GM21737 (cell line): ENCODE measurements at regions not wholly inside any gene's neighbourhood (a gene's known extent, or its start where the extent isn't known, plus 50 kb on each side); places are given as distances from the start of the nearest gene placed in this dataset.

Experiments used
- ATAC-seq: cut with Tn5 transposase; IDR thresholded peaks from one replicate; pipeline ENCODE4 v1.9.1; 2021; ENCODE audit warnings: mild to moderate bottlenecking, moderate library complexity; ENCODE audit not compliant: unreplicated experiment

DNA sequence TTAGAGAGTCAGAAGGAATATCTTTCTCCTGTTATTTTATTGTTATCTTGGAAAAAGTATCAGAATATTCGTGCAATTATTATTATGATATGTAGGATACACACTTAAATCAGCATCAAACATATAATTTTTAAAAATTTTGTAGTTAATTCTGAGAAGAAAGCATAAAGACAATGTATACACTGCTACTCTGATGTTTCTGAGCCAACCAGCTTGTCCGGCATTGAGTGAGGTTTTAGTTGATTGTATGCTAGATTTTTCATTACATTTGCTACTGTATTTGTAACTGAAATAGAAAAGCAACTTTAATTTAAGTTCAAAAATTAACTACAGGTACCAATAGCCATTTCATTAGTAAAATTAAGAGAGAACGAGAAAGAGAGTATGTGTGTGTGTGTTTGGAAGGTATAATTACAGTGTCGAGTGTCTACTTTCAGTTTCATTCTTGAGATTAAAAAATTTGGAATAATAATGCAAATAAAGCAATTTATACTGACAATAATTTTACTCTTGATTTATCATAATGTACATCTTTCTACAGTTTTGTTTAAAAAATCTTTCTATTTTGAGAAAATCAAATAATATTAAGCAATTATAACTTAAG, 160.4 kb upstream of the CDH12 start:
- no peak for ATAC-seq

DNA sequence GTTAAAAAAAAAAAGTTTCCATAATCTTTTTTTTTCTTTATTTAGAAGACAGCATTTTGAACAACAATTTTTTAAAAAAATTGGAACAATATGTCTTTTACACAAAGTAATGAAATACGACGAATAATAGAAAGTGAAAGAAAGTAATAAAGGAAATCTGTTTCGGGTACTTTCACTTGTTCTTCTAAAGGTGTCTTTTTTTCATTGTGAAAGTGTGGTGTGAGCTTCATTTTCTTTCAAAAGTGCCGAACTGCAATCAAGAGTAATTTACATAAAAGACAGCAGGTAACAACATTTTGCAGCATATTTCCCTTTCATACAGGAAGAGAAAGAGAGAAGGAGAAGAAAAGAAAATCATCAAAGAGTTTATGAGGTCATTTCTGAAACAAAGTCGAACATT, 159.7 kb upstream of the CDH12 start:
- ATAC-seq: no peak

DNA sequence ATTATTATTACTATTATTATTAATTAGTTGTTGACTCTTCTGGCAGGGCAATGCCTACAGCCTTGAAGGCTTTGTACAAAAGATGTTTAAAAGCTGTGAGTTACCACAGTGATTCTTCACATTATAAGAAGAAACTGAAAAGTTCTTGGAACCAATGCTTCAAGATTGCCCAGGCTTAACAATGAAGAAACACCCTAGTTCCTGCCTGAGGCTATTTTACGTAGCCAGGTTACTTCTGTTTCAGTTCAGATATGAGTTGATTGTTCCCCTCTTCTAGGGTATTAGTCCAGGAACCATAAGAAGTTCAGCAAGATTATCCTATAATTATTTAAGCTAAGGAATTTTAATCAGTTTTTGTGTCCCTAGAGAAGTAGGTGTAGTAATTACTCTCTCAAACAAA, 154.6 kb upstream of the CDH12 start:
- no peak for ATAC-seq

DNA sequence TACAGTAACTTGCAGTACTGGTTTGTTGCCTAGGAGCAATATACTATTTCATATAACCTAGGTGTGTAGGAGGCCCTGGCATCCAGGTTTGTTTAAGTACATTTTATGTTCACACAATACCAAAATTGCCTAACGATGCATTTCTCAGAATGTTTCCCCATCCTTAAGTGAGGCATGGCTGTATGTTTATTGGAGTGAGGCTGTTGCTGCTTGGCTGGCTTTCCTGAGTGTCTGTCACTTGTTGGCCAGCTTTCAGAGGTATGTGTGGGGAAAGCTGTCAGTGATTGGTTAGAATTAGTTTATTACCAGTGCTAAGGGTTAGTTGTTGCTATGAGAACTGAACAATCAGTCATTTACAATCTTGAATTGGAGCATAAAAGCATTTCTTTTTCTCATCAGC, 154.1 kb upstream of the CDH12 start:
- ATAC-seq: no peak

DNA sequence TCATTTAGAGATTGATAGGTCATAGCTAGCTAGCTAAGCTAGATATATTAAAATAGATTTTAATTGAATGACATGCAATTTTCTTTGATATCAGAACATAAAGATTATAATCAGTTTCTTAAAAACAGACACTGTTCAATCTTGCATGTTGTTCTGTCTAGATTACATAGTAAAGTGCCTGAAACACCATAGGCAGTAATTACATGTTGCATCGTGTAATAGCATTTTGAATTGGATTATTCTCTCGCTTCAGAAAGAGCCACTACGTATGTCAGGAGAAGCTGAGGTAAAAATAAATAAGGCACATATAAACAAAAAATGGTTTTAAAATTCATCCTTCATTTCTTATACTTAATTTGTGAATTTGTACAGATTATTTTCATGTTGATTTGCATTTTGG, 148.0 kb upstream of the CDH12 start:
- no peak for ATAC-seq

DNA sequence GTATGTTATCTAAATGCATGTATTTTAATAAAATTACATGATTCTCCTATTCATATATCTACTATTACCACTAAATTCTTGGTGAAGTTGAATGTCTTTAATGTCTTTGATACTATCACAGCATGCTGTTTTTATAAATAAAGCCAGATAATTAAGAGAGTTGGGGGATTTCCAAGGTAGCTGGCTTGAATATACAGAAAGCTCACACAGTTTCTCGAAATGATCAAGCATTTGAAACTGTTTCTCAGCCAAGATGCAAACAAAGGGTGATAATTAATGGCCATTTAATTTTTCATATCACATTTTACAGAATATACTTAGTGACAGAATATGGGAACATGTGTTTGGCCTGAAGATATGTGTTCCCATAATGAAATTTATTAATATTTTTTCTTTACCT, 145.6 kb upstream of the CDH12 start:
- no peak for ATAC-seq

DNA sequence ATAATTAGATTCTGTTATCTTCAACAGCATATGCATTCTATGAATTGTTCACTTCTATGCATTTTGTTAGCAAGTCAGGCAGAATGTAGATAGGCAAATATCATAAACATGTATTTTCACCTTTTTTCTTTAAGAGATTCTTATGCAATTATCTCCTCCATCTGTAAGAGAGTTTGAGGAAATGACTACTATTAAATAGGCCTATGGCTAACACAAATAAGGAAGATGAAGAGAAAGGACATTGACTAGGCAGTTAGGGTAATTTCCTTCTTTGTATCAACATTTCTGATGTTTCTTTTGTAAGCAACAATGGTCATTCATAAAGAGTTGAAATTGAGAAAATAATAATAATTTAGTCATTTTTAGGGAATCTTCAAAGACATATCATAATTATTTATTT, 145.2 kb upstream of the CDH12 start:
- ATAC-seq: no peak

DNA sequence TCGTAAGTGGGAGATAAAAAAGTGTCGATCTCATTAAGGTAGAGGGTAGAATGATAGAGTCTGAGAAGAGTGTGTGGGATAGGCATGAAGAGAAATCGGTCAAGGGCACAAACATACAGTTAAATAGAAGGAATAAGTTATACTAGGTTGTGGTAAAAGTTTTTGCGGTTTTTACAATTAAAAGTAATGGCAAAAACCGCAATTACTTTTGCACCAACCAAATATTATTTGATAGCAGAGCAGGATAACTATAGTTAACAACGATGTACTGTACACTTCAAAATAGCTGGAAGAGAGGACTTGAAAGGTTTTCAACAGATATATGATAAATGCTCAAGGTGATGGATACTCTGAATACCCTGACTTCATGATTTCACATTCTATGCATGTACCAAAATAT, 135.8 kb upstream of the CDH12 start:
- ATAC-seq: no peak

DNA sequence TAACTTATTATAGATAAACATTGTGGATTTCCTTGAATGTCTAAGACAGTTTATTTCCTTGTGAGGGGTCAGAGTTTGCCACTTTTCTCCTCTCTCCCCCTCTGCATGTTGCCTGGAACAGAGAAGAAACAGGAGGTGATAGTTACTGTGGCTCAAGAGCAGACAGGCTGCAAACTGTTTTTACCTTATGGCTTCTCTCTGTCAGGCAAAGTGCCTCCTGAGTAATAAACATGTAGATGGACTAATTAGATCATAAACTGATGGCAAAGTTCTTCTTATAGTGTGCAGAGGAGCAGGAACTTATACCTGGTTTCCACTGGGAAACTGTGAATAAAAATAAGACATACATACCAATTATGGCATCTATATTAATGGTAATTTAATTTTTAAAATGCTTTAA, 133.1 kb upstream of the CDH12 start:
- ATAC-seq: no peak

DNA sequence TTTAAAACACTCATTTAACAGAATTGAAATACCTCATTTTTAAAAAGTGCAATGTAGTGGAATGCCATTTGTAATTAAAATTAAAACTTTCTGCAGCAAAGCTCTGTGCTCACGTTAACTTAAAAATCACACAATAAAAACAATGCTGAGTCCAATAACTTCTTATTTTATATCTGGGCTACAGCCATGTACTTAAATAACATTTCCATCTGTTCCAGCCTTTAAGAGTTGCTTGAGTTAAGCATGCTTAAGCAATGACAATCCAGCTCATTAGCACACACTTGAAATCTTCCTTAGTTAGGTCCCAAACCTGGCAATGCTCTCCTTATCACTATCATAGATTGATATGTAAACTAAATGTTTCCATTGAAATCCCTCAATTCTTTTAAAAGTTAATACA, 132.3 kb upstream of the CDH12 start:
- no peak for ATAC-seq

DNA sequence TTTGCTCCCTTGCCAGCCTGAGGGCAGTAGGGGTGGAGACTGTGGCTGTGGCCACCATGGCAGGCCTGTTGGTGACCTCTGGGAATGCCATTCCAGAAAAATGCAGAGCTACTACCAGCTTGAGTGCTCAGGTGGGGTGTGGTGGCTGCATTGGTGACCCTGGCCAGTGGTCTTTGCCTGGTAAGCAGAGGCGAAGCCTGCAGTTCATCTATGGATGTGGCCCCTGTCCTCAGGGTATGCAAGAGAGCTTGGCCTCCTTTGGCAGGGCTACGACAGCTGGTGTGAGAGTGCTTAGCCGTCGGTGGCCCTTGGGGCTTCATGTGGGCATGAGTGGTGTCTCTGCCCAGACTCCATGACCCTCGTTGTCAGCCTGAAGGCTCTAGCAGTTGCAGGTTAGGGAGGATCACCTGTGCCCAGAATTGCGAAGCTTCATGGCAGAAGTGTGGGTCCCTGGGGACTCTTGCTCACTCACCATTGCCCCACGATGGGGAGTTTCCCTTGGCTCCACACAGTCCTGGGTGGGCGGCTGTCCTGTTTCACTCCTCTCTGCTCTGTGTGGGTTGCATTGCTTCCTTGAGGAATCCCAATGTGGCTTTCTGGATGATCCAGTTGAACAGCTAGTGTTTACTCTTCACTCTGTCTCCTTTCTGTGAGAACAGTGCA, 117.9 kb upstream of the CDH12 start:
- no peak for ATAC-seq

DNA sequence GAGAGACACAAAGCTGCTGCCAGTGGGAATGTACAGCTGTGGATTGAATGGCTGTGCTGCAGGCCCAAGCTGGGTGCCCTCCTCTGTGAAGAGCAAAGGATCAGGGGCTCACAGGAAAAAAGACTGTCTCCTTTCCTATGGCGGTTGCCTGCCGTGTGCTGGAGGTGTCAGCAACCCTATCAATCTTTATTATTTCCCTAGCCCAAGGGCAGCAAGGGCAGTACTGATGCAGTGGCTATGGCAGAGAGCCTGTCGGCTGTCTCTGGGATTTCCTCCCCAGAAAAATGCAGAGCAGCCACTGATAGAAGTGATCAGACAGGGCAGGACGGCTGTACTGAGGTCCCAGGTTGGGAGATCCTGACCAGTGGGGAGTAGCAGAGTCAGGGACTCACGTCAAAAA, 117.3 kb upstream of the CDH12 start:
- ATAC-seq: no peak

DNA sequence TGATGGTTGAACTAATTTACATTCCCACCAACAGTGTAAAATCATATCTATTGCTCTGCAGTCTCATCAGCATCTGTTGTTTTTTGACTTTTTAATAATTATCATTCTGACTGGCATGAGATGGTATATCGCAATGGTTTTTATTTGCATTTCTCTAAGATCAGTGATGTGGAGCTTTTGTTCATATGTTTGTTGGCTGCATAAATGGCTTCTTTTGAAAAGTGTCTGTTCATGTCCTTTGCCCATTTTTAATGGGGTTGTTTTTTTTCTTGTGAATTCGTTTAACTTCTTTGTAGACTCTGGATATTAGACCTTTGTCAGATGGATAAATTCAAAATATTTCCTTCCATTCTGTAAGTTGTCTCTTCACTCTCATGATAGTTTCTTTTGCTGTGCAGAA, 115.2 kb upstream of the CDH12 start:
- no peak for ATAC-seq

DNA sequence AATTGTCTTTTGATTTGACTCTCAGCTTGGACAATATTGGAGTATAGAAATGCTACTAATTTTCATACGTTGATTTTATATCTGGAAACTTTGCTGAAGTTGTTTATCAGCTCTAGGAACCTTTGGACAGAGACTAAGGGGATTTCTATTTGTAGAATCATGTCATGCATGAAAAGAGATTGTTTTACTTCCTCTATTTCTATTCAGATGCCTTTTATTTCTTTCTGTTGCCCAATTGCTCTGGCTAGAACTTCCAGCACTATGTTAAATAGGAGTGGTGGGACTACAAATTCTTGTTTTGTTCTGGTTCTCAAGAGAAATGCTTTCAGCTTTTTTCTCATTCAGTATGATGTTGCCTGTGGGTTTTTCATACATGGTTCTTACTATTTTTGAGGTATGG, 112.8 kb upstream of the CDH12 start:
- no peak for ATAC-seq

DNA sequence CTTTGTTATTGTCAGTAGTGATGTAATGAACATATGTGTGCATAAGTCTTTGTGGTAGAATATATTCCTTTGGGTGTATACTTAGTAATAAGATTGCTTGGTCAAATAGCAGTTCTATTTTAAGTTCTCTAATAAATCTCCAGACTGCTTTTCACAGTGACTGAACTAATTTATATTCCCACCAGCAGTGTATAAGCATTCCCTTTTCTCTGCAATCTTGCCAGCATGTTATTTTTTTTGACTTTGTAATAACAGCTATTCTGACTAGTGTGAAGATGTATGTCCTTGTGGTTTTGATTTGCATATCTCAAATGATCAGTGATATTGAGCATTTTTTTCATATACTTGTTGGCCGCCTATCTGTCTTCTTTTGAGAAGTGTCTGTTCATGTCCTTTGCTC, 111.5 kb upstream of the CDH12 start:
- ATAC-seq: no peak

DNA sequence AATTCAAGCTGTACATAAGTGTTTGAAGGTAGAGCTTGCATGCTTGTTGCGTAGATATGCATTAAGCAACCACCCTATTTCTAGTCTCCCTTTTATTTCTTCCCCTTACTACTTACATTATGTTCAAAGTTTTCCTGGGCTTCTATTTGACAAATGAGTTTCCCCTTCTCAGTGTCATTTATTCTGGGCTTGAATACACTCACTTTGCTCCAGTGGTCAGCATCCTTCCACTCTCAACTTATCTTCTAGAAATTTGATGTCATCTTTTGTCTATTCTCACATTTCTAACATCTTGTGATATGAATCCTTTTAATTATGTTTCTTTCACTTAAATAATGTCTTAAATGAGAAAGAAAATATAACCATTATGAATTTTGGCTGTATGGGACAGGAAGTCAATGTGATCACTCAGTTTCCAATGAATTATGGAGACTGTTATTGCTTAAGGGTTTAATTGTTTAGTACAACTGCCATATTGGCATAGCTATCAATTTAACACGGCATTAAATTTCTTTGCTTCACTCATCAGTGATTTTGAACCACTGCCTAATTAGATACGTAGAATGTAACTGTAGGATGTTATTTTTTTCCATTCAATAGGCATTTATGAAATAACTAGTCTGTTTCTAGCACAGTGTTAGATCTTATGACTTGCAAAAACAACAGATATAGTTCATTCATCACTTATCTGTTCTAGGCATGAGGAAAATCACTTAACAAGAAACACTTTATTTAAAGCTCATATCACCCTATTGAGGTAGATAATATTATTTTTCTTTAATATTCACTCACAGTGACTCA, 105.5 kb upstream of the CDH12 start:
- no peak for ATAC-seq

DNA sequence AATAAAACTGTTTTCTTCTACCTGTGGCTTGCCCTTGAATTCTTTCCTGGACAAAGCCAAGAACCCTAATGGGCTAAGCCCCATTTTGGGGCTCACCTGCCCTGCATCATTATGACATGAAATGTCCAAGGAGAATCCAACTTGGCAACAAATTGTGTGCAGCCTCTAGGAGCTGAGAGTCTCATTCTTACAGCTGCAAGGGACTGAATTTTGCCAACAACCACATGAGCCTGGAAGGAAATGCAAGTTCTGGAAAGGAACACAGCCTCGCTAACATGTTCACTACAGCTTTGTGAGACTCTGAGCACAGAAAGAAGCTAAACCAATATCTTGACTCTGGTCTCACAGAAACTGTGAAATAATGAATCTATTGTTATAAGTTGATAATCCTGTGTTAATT, 94.8 kb upstream of the CDH12 start:
- no peak for ATAC-seq

DNA sequence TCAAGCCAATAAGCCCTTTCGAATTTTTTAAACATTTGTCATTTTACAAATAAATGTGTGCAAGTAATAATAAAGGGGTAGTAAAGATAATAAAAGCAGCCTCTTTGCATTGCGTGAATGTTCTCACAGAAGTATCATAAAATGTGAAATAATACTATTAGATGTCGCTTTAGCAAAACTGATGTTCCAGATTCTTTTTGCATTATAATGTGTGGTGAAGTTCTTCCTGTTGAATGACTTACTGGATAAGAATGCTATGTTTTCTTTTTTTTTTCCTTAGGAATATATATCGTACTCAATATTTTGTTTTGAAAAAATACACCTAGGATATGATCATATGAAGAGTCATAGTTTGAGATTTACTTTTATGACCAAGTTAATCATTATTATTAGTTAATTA, 85.2 kb upstream of the CDH12 start:
- no peak for ATAC-seq

DNA sequence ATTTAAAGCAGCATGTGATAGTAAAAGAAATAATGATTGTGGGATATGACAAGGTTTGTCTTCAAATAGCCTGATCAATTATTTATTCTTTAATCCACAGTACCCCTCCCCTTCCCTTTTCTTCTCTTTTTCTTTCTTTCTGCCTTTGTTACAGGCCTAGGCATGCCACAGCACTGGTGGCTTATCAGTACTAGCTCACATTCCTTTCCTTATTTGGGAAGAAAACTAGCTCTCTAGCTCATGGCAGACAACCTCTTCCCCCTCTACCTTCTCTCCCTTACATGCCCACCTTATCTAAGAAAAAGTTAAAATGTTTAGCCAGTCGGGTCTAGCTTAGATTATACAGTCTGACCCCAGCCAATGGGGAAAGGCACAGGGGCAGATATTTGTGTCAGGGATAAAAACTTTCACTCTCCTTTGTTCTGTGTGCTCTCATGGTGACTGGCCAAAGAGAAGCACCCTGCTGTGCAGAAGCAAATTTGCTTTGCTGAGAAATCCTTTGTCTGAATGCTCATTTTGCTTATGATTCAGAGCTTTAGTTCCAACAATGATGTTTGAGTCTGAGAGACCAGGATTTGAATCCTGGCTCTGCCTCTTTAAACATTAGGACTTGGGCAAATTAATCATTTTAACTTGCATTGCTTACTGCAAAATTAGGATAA, 75.8 kb upstream of the CDH12 start:
- no peak for ATAC-seq

DNA sequence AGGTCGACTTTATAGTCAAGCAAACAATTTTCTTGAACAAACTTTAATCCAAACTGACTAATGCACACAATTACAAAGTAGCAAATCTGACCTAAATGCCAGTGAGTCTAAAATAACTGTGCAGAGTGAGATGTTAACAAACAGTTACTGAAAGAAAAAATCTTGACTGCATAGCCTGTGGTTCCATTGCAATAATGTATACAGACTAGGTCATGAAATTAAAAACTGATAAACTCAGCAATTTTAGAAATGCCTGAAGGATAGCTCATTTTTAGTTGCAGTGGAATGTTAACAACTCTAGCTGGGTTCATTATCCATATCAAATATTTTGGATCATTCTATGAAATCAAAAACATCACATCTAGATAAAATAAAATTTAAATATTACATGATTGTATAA, 73.4 kb upstream of the CDH12 start:
- ATAC-seq: no peak

DNA sequence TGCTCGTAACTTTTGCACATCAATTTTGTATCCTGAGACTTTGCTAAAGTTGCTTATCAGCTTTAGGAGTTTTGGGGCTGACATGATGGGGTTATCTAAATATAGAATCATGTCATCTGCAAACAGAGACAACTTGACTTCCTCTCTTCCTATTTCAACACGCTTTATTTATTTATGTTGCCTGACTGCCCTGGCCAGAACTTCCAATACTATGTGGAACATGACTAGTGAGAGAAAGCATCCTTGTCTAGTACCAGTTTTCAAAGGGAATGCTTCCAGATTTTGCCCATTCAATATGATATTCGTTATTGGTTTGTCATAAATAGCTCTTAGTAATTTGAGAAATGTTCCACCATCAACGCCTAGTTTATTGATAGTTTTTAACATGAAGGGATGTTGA, 65.4 kb upstream of the CDH12 start:
- no peak for ATAC-seq

DNA sequence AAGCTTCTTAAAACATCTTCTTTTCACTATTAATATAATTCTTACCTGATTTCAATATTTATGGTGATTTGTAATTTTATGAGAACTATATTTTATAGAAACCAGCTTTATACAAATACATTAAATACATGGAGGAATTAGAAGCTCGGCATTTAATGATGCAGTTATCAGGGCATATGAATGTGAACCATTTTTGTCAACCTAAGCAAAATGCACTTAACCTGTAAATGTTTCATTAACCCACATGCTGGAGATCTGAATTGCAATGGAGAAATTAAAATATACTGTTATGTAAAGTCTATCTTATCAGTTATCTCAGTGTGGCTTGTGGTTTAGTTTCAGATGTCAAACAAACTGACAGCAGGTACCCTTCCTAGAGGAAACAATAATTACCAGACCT, 63.2 kb upstream of the CDH12 start:
- ATAC-seq: no peak
